ENCODE measurements at regions not wholly inside any gene's neighbourhood (a gene's known extent, or its start where the extent isn't known, plus 50 kb on each side); places are given as distances from the start of the nearest gene placed in this dataset.

DNA sequence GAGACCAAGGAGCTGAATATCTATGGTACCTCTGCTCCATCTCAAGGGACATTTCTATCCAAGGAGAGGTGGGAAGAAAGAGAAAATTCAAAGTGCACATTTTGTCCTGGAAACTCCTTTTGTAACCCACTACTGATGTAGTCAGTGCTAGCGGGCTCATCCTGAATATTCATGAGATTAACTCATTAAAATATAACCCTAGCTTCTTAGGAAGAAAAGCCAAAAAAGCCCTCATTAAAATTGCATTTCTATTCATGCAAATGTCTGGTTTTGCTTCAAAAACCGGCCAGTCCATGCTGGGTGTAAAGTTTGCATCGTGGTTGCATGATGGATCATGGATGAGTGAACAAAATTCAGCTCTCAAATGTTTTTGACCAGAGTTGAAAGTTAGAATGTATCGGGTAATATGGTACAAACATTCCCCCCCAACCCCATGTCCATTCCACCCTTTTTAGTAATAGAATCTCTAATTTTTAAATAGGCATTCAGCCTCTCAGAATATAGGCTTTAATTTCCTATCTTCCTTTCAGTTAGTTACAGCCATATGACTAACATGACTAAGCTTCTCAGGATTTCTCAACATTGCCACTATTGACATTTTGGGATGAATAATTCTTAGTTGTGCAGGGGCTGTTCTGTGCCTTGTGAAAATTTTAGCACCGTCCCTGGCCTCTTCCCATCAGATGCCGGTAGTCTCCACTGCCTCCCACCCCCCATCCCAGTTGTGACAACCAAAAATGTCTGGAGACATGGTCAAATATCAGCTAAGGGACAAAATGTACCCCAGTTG lies 104.2 kb upstream of the RND3 start:
- TF ChIP-seq, protein P1, sequence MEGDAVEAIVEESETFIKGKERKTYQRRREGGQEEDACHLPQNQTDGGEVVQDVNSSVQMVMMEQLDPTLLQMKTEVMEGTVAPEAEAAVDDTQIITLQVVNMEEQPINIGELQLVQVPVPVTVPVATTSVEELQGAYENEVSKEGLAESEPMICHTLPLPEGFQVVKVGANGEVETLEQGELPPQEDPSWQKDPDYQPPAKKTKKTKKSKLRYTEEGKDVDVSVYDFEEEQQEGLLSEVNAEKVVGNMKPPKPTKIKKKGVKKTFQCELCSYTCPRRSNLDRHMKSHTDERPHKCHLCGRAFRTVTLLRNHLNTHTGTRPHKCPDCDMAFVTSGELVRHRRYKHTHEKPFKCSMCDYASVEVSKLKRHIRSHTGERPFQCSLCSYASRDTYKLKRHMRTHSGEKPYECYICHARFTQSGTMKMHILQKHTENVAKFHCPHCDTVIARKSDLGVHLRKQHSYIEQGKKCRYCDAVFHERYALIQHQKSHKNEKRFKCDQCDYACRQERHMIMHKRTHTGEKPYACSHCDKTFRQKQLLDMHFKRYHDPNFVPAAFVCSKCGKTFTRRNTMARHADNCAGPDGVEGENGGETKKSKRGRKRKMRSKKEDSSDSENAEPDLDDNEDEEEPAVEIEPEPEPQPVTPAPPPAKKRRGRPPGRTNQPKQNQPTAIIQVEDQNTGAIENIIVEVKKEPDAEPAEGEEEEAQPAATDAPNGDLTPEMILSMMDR (conservative IDR thresholded peaks at IDR 0.05) = no peak
- TF ChIP-seq ZFX (IDR thresholded peaks at IDR 0.05) = no peak
